Kidney (tissue), 13 donors: ENCODE measurements at regions not wholly inside any gene's neighbourhood (a gene's known extent, or its start where the extent isn't known, plus 50 kb on each side); places are given as distances from the start of the nearest gene placed in this dataset.

Experiments
- DNase-seq, 5 donors: peaks; one replicate each; pipeline ENCODE4 v3.0.0-alpha.2; 2013 to 2020
- FAIRE-seq: peaks from 2 replicates; lab custom pipeline; 2012; peaks lifted over from hg19 to GRCh38; lab: Jason Lieb, UNC
- H3K27ac ChIP-seq, 2 donors: one replicate each; pipeline ENCODE4 v1.7.0; 2013; ENCODE audit warnings: low read depth in 2 of 2, low read length in 2 of 2, inconsistent platforms in 1 of 2
- H3K27me3 ChIP-seq: one replicate; pipeline ENCODE4 v1.7.1; 2013; ENCODE audit warnings: low read length, inconsistent platforms; ENCODE audit not compliant: control insufficient read depth, insufficient read depth
- H3K36me3 ChIP-seq, 3 donors: one replicate each; pipeline versions ENCODE4 v1.7.0 to v1.7.1; 2013; ENCODE audit warnings: low read length in 3 of 3, control low read depth in 1 of 3, inconsistent platforms in 1 of 3; ENCODE audit not compliant: insufficient read depth in 3 of 3, control insufficient read depth in 2 of 3
- H3K4me1 ChIP-seq, 3 donors: one replicate each; pipeline versions ENCODE4 v1.7.0 to v1.7.1; 2013; ENCODE audit warnings: low read length in 3 of 3, inconsistent platforms in 1 of 3, low read depth in 1 of 3; ENCODE audit not compliant: control insufficient read depth in 2 of 3, insufficient read depth in 2 of 3
- H3K4me3 ChIP-seq, 3 donors: one replicate each; pipeline versions ENCODE4 v1.7.0 to v1.8.1; 2013; ENCODE audit warnings: low read length in 3 of 3, control low read depth in 1 of 3, inconsistent platforms in 1 of 3
- H3K9ac ChIP-seq, 3 donors: one replicate each; pipeline versions ENCODE4 v1.7.0 to v1.7.1; 2013; ENCODE audit warnings: low read length in 3 of 3, control low read depth in 1 of 3, inconsistent platforms in 1 of 3
- H3K9me3 ChIP-seq, 3 donors: one replicate each; pipeline versions ENCODE4 v1.7.0 to v1.7.1; 2013; ENCODE audit warnings: low read length in 3 of 3, control low read depth in 1 of 3, inconsistent platforms in 1 of 3; ENCODE audit not compliant: control insufficient read depth in 2 of 3, insufficient read depth in 1 of 3
- CTCF ChIP-seq: IDR thresholded peaks from 3 replicates; pipeline ENCODE4 v1.5.1; 2012; ENCODE audit warnings: mild to moderate bottlenecking, moderate library complexity, borderline replicate concordance; ENCODE audit not compliant: insufficient read depth; ENCODE audit errors: extremely low read depth
- intact Hi-C: fragments of 100-400 bp; cut with DNase I; formaldehyde crosslinking; loops from one replicate; pipeline ENCODE4 v1.11.1; 2022
- donor health status: control.
- donor health status: control.
- donor health status: control.
- donor health status: control.
- donor health status: control.
- donor health status: DM: yes; HTN: yes; CAD: no.
- donor health status: Normal renal cell carcinoma (clear cell type).

- FAIRE-seq: no peak
Measured at GRCh38 chr2:74036010-74036409, 51.3 kb downstream of the TET3 start.

GRCh38 chr2:74036450-74037195, 51.9 kb downstream of the TET3 start:
- TF ChIP-seq CTCF: no peak
- no peaks in the 10 kb centered on the region for H3K27me3 ChIP-seq
- intact Hi-C loops: no loop called here
- DNase-seq (no peak), FAIRE-seq (no peak)
- no peak overlapping the region for H3K27ac ChIP-seq
- H3K9me3 ChIP-seq: no peaks in the 10 kb centered on the region
- no peak overlapping the region for H3K4me3 ChIP-seq
- peaks cover 0 to 4% (median 0%) of the 10 kb centered on the region in 3 donors for H3K4me1 ChIP-seq
- no peak overlapping the region for H3K9ac ChIP-seq
- no peaks in the 10 kb centered on the region for H3K36me3 ChIP-seq

More at GRCh38 chr2:74036010-74036409, 51.3 kb downstream of the TET3 start:
- no peaks in the 10 kb centered on the region for H3K9me3 ChIP-seq
- no peak for TF ChIP-seq CTCF
- H3K27me3 ChIP-seq: no peaks in the 10 kb centered on the region
- H3K4me3 ChIP-seq: no peak overlapping the region
- H3K36me3 ChIP-seq: no peaks in the 10 kb centered on the region
- H3K4me1 ChIP-seq: peaks cover 0 to 4% (median 0%) of the 10 kb centered on the region in 3 donors
- H3K9ac ChIP-seq: no peak overlapping the region
- intact Hi-C loops: no loop called here
- no peak overlapping the region for H3K27ac ChIP-seq
- DNase-seq: no peak

- FAIRE-seq: no peak
- H3K36me3 ChIP-seq: no peaks in the 10 kb centered on the region
- no peaks in the 10 kb centered on the region for H3K27me3 ChIP-seq
- intact Hi-C loops: no loop called here
- H3K27ac ChIP-seq: no peak overlapping the region
- H3K4me1 ChIP-seq: peaks cover 0 to 4% (median 0%) of the 10 kb centered on the region in 3 donors
- TF ChIP-seq CTCF: no peak
- no peak overlapping the region for H3K4me3 ChIP-seq
- no peak overlapping the region for H3K9ac ChIP-seq
- DNase-seq: no peak
- no peaks in the 10 kb centered on the region for H3K9me3 ChIP-seq
Measured at GRCh38 chr2:74037379-74037860, 52.7 kb downstream of the TET3 start.
